Activated T-helper 17 cell treated with anti-CD3 and anti-CD28 coated beads, Interleukin-2, amount 50 U/mL, for 72 hours (primary cell): ENCODE measurements at regions not wholly inside any gene's neighbourhood (a gene's known extent, or its start where the extent isn't known, plus 50 kb on each side); places are given as distances from the start of the nearest gene placed in this dataset.
"Not testable (repeated sequence)": the region's sequence is repeated elsewhere in the genome, so short reads cannot be mapped to it uniquely, and the experiment has no call there.

Experiments
- ATAC-seq: fragments of 150-1000 bp; cut with Tn5 transposase; replicated peaks from 2 replicates; pipeline ENCODE4 v1.10.0; 2021; ENCODE audit warnings: mild to moderate bottlenecking, moderate library complexity
- H3K27ac Mint-ChIP-seq: one replicate; pipeline ENCODE4 v1.8.0; 2022; ENCODE audit warnings: mixed read lengths
- H3K27me3 Mint-ChIP-seq: one replicate; pipeline ENCODE4 v1.8.0; 2022; ENCODE audit warnings: mixed read lengths
- H3K36me3 Mint-ChIP-seq: one replicate; pipeline ENCODE4 v1.8.0; 2022; ENCODE audit warnings: low read depth, mild to moderate bottlenecking, mixed read lengths
- H3K4me1 Mint-ChIP-seq: one replicate; pipeline ENCODE4 v1.8.0; 2022; ENCODE audit warnings: mixed read lengths
- H3K4me3 Mint-ChIP-seq: one replicate; pipeline ENCODE4 v1.8.0; 2022; ENCODE audit warnings: mild to moderate bottlenecking, mixed read lengths
- H3K9me3 Mint-ChIP-seq: one replicate; pipeline ENCODE4 v1.8.0; 2022; ENCODE audit warnings: mixed read lengths

DNA sequence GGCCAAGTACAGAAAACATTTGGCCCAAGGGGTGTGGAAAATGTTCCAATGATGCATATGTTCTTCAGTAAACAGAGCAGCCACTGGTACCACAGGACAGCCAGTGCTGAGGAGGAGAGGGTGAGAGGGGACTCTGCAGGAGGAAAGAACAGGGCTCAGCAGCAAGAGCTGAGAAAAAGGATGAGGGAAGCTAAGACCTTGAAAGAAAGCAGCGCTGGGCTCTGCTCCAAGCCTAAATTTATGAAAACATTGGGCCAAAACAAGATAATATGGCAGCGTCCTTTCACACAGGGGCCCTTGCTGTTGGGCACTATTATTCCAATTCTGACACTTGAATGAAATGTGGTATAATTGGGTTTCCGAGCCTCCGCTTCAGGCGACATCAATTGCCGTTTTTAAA is 939.0 kb upstream of the FANCL start:
- H3K4me3 Mint-ChIP-seq: no peak overlapping the region
- H3K36me3 Mint-ChIP-seq: no peaks in the 10 kb centered on the region
- H3K4me1 Mint-ChIP-seq: no peaks in the 10 kb centered on the region
- H3K27ac Mint-ChIP-seq: no peak overlapping the region
- H3K27me3 Mint-ChIP-seq: no peaks in the 10 kb centered on the region
- ATAC-seq: no peak
- H3K9me3 Mint-ChIP-seq: no peaks in the 10 kb centered on the region

DNA sequence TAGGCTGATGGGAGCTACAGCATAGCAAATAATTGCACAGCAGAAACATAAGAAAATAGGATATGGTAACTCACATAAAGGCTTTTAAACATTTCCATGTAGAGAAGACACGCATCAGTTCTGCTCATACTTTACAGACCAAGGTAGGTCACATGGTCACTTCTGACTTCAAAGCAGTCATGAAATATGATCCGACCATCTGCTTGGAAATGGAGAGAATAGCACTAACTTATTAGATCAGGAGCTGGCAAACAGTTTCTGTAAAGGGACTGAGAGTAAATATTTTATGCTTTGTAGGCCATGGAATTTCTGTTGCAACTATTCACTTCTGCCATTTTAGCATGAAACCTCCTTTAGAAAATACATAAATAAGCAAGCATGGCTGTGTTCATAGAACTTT is 936.6 kb upstream of the FANCL start:
- no peak overlapping the region for H3K4me3 Mint-ChIP-seq
- no peak for ATAC-seq

DNA sequence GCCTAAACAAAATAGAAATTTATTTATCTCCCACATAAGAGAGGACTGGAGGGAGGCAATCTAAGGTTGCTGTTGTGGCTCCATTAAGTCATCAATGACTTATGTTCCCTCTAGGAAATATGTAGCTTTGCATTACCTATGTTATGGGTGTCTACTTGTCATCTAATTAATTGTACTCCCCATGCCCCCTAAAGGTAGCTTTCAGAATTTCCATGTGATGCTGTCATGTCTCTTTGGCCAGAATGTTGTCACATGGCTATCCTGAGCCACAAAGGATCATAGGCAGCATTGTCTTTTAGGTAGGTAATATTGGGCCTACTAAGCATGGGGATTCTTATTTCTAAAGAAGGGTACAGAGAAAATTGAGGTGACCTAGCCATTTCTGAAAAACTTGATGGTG is 935.6 kb upstream of the FANCL start:
- Mint-ChIP-seq H3K27ac (no peak overlapping the region), H3K4me1 (no peaks in the 10 kb centered on the region), H3K4me3 (no peak overlapping the region), H3K36me3 (no peaks in the 10 kb centered on the region), H3K27me3 (no peaks in the 10 kb centered on the region), H3K9me3 (peaks cover 3% of the 10 kb centered on the region)
- no peak for ATAC-seq

More for the DNA sequence above, 936.6 kb upstream of the FANCL start:
- H3K27ac Mint-ChIP-seq: no peak overlapping the region
- H3K9me3 Mint-ChIP-seq: peaks cover 3% of the 10 kb centered on the region
- no peaks in the 10 kb centered on the region for H3K4me1 Mint-ChIP-seq
- no peaks in the 10 kb centered on the region for H3K36me3 Mint-ChIP-seq
- H3K27me3 Mint-ChIP-seq: no peaks in the 10 kb centered on the region

DNA sequence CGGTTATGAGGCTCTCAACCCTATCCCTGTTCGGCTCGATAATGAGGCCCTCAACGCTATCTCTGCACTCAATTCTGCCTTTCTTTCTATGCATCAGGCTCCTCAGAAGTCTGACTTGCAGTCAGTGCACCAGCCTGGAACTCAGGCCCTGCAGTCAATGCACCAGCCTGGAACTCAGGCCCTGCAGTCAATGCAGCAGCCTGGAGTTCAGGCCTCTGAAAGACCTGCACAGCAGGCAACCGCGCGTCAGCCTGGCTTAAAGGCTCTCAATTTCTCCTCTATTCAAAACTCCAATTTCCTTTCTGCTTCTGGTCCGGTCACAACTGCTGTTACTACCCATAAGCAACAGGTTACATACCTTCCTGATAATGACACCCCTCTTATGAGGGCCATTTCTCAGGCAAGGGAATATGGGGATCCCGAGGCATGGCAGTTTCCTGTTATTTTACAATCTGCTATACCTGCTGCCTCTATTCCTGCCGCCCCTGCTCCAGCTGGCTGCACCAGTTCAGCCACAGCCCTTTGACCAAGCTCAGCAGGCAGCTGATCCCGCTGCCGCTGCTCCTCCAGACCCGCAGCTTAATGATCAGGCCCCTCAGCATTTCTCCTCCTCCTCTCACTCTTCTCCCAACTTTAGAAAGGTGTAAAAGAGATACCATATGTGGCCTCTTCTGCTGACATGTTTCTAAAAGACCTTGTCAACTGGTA is 933.6 kb upstream of the FANCL start:
- H3K36me3 Mint-ChIP-seq: no peaks in the 10 kb centered on the region
- H3K9me3 Mint-ChIP-seq: peaks cover 3% of the 10 kb centered on the region
- H3K27ac Mint-ChIP-seq: no peak overlapping the region
- ATAC-seq: no peak
- no peak overlapping the region for H3K4me3 Mint-ChIP-seq
- H3K4me1 Mint-ChIP-seq: no peaks in the 10 kb centered on the region
- no peaks in the 10 kb centered on the region for H3K27me3 Mint-ChIP-seq

DNA sequence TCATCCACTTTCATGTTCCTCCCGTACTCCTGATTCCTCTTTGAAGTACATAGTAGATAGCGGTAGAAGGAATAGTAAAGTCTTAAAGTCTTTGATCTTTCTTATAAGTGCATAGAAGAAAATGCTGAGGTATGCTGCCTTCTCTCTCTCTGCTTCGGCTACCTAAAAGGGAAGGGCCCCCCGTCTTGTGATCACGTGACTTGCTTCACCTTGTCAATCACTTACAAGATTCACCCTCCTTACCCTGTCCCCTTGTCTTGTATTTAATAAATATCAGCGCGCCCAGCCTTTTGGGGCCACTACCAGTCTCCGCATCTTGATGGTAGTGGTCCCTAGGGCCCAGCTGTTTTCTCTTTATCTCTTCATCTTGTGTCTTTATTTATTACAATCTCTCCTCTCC is 932.2 kb upstream of the FANCL start:
- H3K27me3 Mint-ChIP-seq: no peaks in the 10 kb centered on the region
- H3K9me3 Mint-ChIP-seq: peaks cover 3% of the 10 kb centered on the region
- ATAC-seq: no peak
- no peaks in the 10 kb centered on the region for H3K4me1 Mint-ChIP-seq
- no peak overlapping the region for H3K4me3 Mint-ChIP-seq
- H3K36me3 Mint-ChIP-seq: no peaks in the 10 kb centered on the region
- H3K27ac Mint-ChIP-seq: no peak overlapping the region

DNA sequence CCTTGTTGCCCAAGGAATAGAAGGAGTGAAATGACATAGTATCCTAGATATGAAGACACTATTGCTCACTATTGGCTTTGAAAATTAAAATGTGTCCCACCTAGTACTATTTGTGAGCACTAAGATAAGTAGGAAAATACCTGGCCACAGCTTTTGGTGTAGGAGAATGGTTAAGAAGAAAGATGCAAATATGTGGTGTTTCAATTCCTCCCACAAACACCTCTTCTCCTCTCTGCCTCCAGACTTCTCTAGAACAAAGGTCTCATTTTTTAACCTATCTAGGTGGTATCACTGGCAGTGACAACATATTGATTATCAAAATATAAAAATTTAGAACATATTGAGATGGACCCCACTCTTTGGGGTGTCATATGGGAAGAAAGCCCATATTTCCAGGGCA is 929.9 kb upstream of the FANCL start:
- Mint-ChIP-seq H3K9me3 (peaks cover 3% of the 10 kb centered on the region), H3K27me3 (no peaks in the 10 kb centered on the region), H3K36me3 (no peaks in the 10 kb centered on the region), H3K4me1 (no peaks in the 10 kb centered on the region), H3K4me3 (no peak overlapping the region), H3K27ac (no peak overlapping the region)
- no peak for ATAC-seq

DNA sequence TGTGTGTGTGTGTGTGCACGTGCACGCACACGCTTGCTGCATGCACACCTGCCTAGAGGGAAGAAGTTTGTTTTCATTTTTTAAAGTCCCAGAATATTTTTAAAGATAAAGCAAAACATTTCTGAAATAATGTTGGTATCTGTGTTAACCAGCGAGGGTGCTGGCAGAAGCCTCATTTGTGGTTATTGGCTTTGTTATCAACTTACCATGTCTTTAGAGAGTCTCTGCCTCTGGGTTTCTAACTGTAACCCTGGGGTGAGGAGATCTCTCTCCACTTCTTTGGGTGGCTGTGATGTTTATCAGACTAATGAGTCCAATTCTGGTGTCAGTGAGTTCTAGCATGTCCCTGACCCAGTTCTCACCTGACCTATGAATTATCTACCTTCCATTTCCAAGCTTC is 927.6 kb upstream of the FANCL start:
- no peak overlapping the region for H3K4me3 Mint-ChIP-seq
- no peak for ATAC-seq
- no peaks in the 10 kb centered on the region for H3K4me1 Mint-ChIP-seq
- no peaks in the 10 kb centered on the region for H3K27me3 Mint-ChIP-seq
- H3K27ac Mint-ChIP-seq: no peak overlapping the region
- no peaks in the 10 kb centered on the region for H3K9me3 Mint-ChIP-seq
- no peaks in the 10 kb centered on the region for H3K36me3 Mint-ChIP-seq

DNA sequence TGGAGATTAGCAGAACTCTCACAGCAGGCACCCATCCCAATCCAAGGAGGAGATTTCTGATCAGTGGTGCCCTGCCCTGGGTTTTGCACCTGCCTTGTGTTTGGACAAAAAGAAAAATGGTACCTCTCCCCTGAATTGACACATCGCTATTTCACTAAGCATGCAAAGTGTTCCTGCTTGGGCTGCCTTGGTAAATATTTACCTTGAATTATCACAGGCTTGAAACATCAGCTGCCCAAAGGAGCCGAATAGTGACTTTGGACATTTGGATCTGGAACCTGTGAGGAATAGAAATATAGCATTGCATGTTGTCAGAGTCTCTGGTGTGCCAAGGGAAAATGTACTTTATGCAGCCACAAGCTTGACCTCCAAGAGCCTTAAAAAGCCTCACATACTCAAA is 926.4 kb upstream of the FANCL start:
- Mint-ChIP-seq H3K9me3 (no peaks in the 10 kb centered on the region), H3K27ac (no peak overlapping the region), H3K36me3 (no peaks in the 10 kb centered on the region), H3K4me3 (no peak overlapping the region), H3K27me3 (no peaks in the 10 kb centered on the region), H3K4me1 (no peaks in the 10 kb centered on the region)
- no peak for ATAC-seq

DNA sequence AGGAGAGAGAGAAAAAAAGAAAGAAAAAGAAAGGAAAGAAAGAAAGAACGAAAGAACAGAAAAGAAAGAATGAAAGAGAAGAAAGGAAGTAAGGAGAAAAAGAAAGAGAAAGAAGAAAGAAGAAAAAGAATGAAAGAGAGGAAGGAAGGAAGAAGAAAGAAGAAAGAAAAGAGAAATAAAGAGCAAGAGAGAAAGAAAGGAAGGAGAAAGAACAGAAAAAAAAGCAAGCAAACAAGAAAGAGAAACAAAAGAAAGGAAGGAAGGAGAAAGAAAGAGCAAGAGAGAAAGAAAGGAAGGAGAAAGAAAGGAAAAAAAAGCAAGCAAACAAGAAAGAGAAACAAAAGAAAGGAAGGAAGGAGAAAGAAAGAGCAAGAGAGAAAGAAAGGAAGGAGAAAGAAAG is 916.8 kb upstream of the FANCL start:
- H3K27ac Mint-ChIP-seq, ATAC-seq, H3K36me3 Mint-ChIP-seq, H3K4me1 Mint-ChIP-seq, H3K27me3 Mint-ChIP-seq, H3K9me3 Mint-ChIP-seq, H3K4me3 Mint-ChIP-seq: not testable (repeated sequence)

DNA sequence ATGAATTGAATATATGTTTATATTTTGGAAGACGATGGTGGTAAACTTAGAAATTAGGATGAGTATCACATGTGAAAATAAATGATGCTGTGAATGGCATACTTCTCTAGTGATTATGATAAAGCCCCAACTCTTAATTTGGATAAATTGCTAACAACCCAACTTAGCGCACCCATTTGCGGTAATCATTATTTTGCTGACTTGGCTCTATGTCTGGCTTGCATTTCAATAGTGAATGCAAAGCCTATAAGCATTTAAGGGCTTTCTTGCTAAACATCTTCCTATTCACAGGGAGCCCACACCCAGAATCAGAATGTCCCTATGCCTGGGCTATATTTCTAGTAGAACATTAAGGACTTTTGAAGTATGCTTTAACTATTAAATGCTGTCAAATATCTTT is 910.7 kb upstream of the FANCL start:
- Mint-ChIP-seq H3K4me1 (no peaks in the 10 kb centered on the region), H3K27me3 (no peaks in the 10 kb centered on the region), H3K9me3 (no peaks in the 10 kb centered on the region), H3K27ac (no peak overlapping the region), H3K36me3 (no peaks in the 10 kb centered on the region), H3K4me3 (no peak overlapping the region)
- ATAC-seq: no peak

DNA sequence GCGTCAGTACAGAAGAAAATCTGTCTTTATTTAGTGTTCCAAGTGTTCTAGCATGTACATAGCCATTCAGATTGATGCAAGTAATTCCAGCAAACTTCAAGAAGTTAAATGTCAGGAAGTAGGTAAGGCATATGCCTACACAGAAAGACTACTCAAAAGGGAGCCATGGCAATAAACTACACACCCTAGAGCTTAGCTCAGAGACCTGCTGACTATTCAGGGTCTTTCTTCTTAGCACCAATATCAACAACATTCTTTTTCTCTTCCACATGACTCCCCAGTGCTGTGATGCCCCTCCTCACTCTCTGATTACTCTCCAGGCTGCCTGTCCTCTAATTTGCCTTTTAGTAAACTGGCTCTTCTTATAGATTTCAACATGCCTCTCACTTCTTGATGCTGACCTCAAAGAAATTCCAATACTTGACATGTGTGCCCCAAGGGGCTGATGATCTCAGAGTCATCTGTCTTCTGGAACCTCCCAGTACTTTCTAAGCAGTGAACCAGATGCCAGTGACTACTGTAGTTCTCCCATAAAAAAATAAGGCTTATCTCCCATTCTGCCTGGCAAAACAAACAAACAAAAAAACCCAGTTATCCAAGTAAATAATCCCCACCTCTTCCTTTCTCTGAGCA is 909.2 kb upstream of the FANCL start:
- Mint-ChIP-seq H3K36me3 (no peaks in the 10 kb centered on the region), H3K9me3 (no peaks in the 10 kb centered on the region), H3K4me1 (no peaks in the 10 kb centered on the region), H3K4me3 (no peak overlapping the region), H3K27ac (no peak overlapping the region), H3K27me3 (no peaks in the 10 kb centered on the region)
- no peak for ATAC-seq

DNA sequence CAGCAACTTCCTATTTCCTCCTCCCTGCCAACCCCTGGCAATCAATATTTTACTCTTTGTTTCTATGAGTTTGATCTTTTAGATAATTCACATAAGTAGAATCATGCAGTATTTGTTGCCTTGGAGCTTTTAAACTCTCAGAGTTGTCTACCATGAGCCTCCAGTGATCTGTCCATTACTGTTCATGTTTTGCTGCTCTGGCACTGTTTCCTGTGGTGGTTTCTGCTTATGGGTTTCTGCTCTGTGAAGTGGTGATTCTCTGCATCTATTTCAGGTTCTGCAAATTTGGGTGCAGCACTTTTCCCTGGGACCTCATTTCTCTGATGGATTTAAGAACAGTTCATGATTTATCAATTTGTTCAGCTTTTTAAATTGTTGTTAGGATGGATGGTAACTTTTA is 908.1 kb upstream of the FANCL start:
- Mint-ChIP-seq H3K9me3 (no peaks in the 10 kb centered on the region), H3K4me1 (no peaks in the 10 kb centered on the region), H3K4me3 (no peak overlapping the region), H3K36me3 (no peaks in the 10 kb centered on the region), H3K27me3 (no peaks in the 10 kb centered on the region), H3K27ac (no peak overlapping the region)
- ATAC-seq: no peak

DNA sequence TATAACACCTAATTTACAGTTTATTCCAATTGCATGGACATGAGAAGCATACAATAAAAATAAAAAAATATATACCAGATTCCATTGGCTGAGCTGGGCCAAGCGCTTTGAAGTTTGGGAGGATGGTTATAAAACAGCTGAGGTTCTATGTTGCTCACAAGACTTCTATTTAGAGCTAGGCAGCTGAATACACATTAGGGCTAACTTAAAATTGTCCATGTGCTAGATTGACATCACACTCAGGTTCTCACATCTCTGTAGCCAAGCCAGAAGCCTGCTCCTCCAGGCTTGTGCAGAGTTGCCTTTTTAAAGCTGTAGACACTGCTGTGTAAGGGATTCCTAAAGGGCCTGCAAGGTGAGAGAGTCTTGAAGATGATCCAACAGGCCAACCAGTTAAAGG is 871.1 kb upstream of the FANCL start:
- Mint-ChIP-seq H3K4me1 (no peaks in the 10 kb centered on the region), H3K27ac (no peak overlapping the region), H3K36me3 (no peaks in the 10 kb centered on the region), H3K4me3 (no peak overlapping the region), H3K9me3 (no peaks in the 10 kb centered on the region), H3K27me3 (no peaks in the 10 kb centered on the region)
- no peak for ATAC-seq

DNA sequence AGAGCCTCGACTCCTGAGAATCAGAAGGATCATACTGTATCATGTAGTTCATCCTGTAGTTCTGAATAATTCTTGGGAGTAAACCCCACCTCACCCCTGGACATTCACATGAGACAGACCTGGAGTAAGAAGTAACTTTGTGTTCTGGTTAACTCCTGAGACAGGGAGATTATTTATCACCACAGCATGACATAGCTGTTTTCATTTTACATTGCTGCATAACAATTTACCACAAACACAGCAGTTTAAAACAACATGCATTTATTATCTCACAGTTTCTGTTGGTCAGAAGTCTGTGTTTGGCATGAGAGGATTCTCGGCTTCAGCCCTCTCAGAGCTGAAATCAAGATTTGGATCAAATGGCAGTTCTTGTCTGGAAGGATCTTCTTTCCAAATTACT is 855.8 kb upstream of the FANCL start:
- Mint-ChIP-seq H3K4me1 (no peaks in the 10 kb centered on the region), H3K9me3 (peaks cover 19% of the 10 kb centered on the region), H3K27me3 (no peaks in the 10 kb centered on the region), H3K36me3 (no peaks in the 10 kb centered on the region), H3K27ac (no peak overlapping the region), H3K4me3 (no peak overlapping the region)
- no peak for ATAC-seq

DNA sequence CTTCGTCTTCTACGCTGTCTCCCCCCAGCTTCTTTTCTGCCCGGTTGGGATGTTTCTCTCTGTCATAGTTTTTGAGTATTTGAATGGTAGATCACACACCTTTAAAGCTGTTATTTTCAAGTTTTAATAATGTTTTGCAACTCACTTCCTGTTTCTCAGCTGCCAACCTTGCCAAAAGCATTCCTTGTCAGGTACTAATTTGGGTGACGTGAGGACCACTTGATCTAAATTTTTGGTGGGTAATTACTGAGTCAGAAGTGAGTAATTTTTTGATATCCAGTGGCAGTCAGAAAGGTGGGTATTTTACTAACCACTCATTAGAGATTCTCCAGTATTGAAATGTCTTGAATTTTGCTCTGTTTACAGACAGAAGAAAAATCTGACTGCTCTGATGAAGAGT is 852.4 kb upstream of the FANCL start:
- ATAC-seq: no peak
- no peak overlapping the region for H3K27ac Mint-ChIP-seq
- H3K27me3 Mint-ChIP-seq: no peaks in the 10 kb centered on the region
- H3K36me3 Mint-ChIP-seq: no peaks in the 10 kb centered on the region
- no peak overlapping the region for H3K4me3 Mint-ChIP-seq
- no peaks in the 10 kb centered on the region for H3K4me1 Mint-ChIP-seq
- peaks cover 13% of the 10 kb centered on the region for H3K9me3 Mint-ChIP-seq

DNA sequence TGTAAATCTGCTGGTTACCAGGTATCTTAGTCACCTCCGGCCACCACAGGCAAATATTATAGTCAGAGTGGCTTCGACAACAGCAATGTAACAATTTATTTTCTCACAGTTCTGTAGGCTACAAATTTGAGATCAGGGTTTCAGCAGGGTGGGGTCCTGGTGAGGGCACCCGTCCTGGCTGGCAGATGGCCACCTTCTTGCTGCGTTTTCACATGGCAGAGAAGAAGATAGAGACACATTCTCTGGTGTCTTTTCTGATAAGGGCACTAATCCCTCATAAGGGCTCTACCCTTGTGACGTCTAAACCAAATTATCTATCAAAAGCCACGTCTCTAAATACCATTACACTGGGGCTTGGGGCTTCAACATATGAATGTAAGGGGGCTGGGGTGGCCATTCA is 843.2 kb upstream of the FANCL start:
- Mint-ChIP-seq H3K4me1 (no peaks in the 10 kb centered on the region), H3K9me3 (no peaks in the 10 kb centered on the region), H3K4me3 (no peak overlapping the region), H3K36me3 (no peaks in the 10 kb centered on the region), H3K27ac (no peak overlapping the region), H3K27me3 (no peaks in the 10 kb centered on the region)
- no peak for ATAC-seq
